IPS-18a (cell line): ENCODE measurements at regions not wholly inside any gene's neighbourhood (a gene's known extent, or its start where the extent isn't known, plus 50 kb on each side); places are given as distances from the start of the nearest gene placed in this dataset.
A peak's percentile ranks its signal among the peaks of the same experiment; 100 is the strongest.

Source experiments
- H3K27ac ChIP-seq: one replicate; pipeline ENCODE4 v1.5.1; 2013; ENCODE audit warnings: low read length
- H3K27me3 ChIP-seq: one replicate; pipeline ENCODE4 v1.6.1; 2013; ENCODE audit warnings: mild to moderate bottlenecking, low read length; ENCODE audit not compliant: control insufficient read depth, insufficient read depth
- H3K36me3 ChIP-seq: one replicate; pipeline ENCODE4 v1.6.1; 2013; ENCODE audit warnings: low read depth, low read length; ENCODE audit not compliant: control insufficient read depth
- H3K4me1 ChIP-seq: one replicate; pipeline ENCODE4 v1.6.1; 2013; ENCODE audit warnings: low read depth, low read length; ENCODE audit not compliant: control insufficient read depth
- H3K4me3 ChIP-seq: one replicate; pipeline ENCODE4 v1.5.1; 2013; ENCODE audit warnings: low read length
- H3K9ac ChIP-seq: one replicate; pipeline ENCODE4 v1.6.1; 2013; ENCODE audit warnings: mild to moderate bottlenecking, low read length, moderate library complexity
- H3K9me3 ChIP-seq: one replicate; pipeline ENCODE4 v1.6.1; 2013; ENCODE audit warnings: low read depth, low read length; ENCODE audit not compliant: control insufficient read depth

DNA sequence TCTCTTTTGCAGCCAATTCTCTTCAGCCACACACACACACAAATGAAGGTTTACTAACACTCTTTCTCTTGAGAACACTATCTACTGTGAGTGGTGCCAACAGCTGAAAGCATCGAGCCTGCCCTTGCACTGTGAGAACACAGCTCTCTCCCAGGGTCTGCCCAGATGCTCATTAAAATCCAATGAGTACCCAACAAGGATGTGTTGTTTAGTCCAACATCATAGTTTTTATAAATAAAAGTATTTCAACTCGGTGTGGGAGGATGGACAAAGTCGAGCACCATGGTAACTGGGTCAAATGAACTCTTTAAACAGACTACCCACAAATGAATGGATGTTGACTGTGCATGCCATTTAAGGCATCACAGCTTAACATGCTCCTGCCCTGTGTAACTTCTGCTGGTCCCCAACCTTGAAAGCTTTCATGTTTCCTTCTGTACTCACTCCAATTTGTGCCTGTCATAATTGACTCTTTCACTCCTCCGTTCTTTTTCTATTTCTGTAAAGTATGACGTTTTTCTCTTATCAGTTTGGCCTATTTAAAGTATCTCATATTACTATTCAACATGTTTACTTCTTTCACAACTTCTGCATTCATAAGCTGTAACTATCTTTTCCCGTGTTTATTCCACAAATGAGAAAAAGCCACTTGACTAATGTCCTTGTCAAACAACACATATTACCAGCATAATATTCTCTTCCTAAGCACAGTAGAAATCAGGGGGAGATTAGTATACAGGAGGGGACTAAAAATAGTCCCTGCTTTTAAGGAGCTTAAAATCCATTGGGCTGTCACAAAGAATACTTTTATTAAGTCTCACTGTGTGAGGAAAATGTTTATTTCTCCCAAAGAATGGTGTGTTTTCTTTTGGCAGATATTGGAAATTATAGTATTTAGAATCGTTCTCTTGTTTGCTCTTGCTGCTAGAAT, 215.4 kb downstream of the RFPL4B start:
- Histone ChIP-seq H3K4me1 (peaks cover 18% of the 10 kb centered on the region), H3K36me3 (no peaks in the 10 kb centered on the region), H3K27ac (peak overlapping the region; percentile 39)

DNA sequence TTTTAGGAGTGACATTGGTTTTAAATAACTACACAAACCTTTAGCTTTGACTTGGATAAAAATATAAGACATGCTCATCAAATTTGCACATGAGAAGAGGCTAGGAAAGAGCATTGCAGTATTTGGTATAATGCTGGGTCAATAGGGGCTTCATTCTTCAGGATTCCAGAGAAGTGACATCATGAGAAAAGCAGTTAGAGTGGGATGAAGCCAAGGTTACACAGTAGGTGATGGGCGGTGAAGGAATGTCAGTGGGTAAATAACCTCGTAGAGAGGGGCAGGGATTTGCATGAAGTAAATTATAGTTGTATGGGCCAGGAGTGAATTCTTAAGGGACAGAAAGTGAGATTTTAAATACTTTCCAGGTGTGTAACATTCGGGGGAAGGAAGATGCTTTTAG, 216.2 kb downstream of the RFPL4B start:
- H3K27me3 ChIP-seq, result no peaks in the 10 kb centered on the region
- H3K4me3 ChIP-seq, result no peak overlapping the region
- H3K27ac ChIP-seq, result peak overlapping the region; percentile 39
- H3K4me1 ChIP-seq, result peaks cover 18% of the 10 kb centered on the region
- H3K36me3 ChIP-seq, result no peaks in the 10 kb centered on the region
- no peak overlapping the region for H3K9ac ChIP-seq
- no peaks in the 10 kb centered on the region for H3K9me3 ChIP-seq

More for the DNA sequence above, 215.4 kb downstream of the RFPL4B start:
- Histone ChIP-seq H3K9ac (no peak overlapping the region), H3K9me3 (no peaks in the 10 kb centered on the region), H3K27me3 (no peaks in the 10 kb centered on the region), H3K4me3 (no peak overlapping the region)

DNA sequence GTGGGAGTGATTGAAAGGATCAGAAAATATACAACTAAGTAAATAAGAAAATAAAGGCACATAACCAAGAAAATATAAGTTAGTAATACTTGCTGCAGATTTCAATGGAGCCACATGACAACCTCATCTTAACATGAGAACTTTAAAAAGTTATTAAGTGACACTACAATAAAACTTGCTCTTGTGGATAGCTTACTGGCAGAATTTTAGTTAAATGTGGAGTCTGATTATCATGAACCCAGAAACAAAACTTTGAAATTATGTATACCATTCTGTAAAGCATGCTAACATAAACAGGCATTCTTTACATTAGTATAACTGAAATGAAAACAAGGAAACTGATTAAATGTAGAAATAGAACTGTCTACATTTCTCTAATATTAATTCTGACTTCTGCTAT, 220.9 kb downstream of the RFPL4B start:
- Histone ChIP-seq H3K27ac (no peak overlapping the region), H3K4me3 (no peak overlapping the region), H3K9ac (no peak overlapping the region), H3K9me3 (no peaks in the 10 kb centered on the region), H3K36me3 (no peaks in the 10 kb centered on the region), H3K27me3 (no peaks in the 10 kb centered on the region), H3K4me1 (peaks cover 9% of the 10 kb centered on the region)

DNA sequence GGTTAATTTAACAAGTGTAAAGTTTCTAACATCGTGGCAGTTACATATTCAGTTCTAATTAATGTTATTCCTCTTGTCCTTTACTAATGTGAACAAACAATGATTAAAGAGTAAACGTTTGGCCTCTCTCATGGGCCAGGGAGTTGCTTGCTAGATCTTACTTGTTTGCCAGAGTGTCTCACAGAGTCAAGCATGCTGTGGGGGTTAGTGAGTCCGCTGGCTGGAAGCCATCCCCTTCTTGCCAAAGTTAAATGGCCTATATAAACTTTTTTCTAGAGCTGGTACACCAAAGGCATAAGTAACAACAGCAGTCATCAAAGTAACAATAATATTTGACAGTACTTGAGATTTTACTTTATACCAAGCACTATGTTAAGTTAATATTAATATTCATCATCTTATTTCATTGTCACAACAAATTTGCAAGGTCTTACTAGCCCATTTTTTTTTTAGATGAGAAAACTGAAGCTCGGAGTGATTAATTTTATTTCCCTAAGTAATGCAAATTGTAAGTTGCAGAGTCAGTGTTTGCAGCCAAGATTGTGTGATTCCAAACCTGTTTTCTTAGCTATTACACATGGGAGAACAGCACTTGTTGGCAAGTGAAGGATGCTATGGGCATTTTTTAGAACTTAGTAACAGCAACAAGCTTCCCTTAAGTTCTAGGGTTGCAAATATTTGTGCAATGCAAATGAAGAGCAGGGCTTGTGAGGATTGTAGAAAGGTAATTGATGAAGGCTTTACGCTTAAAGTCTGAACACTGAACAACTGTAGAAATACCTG, 224.5 kb downstream of the RFPL4B start:
- Histone ChIP-seq H3K36me3 (no peaks in the 10 kb centered on the region), H3K27me3 (no peaks in the 10 kb centered on the region), H3K27ac (no peak overlapping the region), H3K9me3 (no peaks in the 10 kb centered on the region), H3K4me1 (no peaks in the 10 kb centered on the region), H3K4me3 (no peak overlapping the region), H3K9ac (no peak overlapping the region)

DNA sequence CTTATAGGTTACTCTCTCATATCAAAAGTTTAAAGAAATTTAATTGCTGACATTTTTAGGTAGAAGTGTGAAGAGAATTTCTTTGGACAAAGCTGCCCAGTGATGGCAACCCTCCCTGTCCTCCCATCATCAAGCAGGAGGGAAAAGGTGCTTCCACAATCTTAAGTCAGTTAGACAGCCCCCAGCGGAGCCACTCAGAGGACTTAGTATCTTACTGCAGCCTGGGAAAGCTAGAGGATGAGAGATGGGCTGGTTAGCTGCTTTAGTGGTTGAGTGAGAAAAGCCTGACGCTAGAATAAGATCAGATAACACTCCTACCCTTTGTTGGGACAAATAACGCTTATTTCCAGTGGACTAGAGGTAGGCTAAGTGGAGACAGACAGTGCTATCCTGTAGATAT, 227.1 kb downstream of the RFPL4B start:
- no peaks in the 10 kb centered on the region for H3K4me1 ChIP-seq
- no peak overlapping the region for H3K27ac ChIP-seq

DNA sequence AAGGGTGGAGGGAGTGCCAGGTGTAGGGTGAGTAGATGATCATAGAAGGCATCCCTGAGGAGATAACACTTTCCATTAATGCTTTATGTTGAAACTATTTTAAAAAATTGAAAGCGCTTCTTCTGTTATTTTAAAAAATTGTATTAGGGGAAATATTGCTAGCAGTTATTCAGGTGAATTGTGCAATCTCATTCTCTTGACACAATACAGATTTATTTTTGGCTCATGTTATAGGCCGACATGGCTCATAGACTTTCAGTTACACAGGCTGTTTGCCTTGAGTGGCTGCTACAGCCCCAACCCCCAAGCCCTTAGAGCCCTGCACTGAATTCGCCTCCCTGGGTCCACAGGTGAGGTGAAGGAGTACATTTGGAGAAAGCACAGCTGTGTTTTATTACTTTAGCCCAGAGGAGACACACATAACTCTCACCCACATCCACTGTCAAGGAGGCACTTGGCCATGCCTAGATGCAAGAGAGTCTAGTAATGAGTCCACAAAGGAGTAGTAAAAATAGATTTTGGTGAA, 228.2 kb downstream of the RFPL4B start:
- Histone ChIP-seq H3K4me1 (no peaks in the 10 kb centered on the region), H3K27ac (no peak overlapping the region), H3K36me3 (no peaks in the 10 kb centered on the region), H3K27me3 (no peaks in the 10 kb centered on the region), H3K4me3 (no peak overlapping the region), H3K9ac (no peak overlapping the region), H3K9me3 (no peaks in the 10 kb centered on the region)

More for the DNA sequence above, 227.1 kb downstream of the RFPL4B start:
- Histone ChIP-seq H3K9ac (no peak overlapping the region), H3K36me3 (no peaks in the 10 kb centered on the region), H3K27me3 (no peaks in the 10 kb centered on the region), H3K4me3 (no peak overlapping the region), H3K9me3 (no peaks in the 10 kb centered on the region)

DNA sequence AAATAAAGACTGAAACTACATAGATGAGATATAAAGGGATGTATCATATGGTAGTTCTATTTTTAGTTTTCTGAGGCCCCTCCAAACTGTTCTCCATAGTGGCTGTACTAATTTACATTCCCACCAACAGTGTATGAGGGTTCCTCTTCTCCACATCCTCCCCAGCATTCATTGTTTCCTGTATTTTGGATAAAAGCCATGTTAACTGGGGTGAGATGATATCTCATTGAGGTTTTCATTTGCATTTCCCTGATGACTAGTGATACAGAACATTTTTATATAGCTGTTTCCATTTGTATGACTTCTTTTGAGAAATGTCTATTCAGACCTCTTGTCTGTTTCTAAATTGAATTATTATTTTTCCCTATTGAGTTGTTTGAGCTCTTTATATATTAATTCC, 229.3 kb downstream of the RFPL4B start:
- H3K27ac ChIP-seq, result no peak overlapping the region
- no peak overlapping the region for H3K9ac ChIP-seq
- no peak overlapping the region for H3K4me3 ChIP-seq
- H3K9me3 ChIP-seq, result no peaks in the 10 kb centered on the region
- no peaks in the 10 kb centered on the region for H3K27me3 ChIP-seq
- H3K36me3 ChIP-seq, result no peaks in the 10 kb centered on the region
- H3K4me1 ChIP-seq, result no peaks in the 10 kb centered on the region

DNA sequence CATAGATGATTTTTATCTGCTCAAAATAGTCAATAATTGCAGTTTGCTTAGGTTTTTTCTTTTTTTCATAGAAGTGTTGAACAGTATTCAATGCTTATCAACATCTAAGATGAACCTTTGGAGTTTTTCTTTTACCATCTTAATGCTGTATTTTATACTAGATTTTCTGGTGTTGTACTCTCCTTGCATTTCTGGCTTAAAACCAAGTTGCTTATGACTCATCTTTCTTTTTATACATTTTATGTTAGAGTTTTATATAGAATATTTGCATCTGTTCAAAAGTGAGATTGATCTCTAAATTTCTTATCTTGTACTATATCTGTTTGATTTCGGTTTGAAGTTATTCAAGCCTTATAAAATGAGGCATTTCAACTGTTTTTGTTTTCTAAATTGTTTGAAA, 232.5 kb downstream of the RFPL4B start:
- Histone ChIP-seq H3K27ac (no peak overlapping the region), H3K4me1 (no peaks in the 10 kb centered on the region), H3K36me3 (no peaks in the 10 kb centered on the region)

DNA sequence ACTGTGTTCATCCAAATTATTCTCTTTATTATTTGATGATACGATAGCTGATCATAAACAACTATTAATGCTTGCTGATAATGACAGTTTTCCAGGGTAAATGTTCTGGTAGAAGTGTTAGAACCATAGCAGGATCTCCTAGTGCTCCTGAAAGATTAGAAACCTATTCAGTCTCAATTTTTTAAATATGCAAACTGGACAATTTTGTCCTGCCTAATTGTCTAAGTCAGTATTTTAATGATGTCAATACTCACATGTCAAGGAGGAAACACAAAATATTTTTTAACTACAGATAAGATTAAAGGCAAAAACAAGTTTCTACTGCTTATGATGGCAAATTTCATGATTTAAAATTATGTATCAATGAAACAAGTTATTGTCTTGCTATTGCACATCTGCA, 233.9 kb downstream of the RFPL4B start:
- H3K27ac ChIP-seq, result no peak overlapping the region
- H3K27me3 ChIP-seq, result no peaks in the 10 kb centered on the region
- no peak overlapping the region for H3K9ac ChIP-seq
- H3K4me3 ChIP-seq, result no peak overlapping the region
- no peaks in the 10 kb centered on the region for H3K36me3 ChIP-seq
- no peaks in the 10 kb centered on the region for H3K9me3 ChIP-seq
- H3K4me1 ChIP-seq, result no peaks in the 10 kb centered on the region

More for the DNA sequence above, 232.5 kb downstream of the RFPL4B start:
- Histone ChIP-seq H3K4me3 (no peak overlapping the region), H3K27me3 (no peaks in the 10 kb centered on the region), H3K9ac (no peak overlapping the region), H3K9me3 (no peaks in the 10 kb centered on the region)

DNA sequence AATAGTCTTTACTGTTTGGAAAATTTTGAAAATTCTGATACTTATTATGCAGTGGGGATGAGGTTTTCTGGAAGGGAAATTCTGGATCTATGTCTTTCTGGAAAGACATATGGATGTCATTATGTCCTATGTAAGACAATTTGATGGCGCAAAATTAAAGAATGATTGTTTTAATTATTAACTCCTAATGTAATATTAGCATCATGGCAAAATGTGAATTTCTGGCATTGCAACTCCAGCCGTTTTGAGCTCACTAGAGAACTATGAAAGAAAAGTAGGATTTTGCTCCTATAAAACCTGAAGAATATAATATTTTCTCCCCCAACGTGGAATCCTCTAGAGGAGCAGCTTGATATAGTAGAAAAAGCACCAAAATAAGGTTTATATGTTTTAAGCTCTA, 243.2 kb downstream of the RFPL4B start:
- H3K27ac ChIP-seq, result no peak overlapping the region

DNA sequence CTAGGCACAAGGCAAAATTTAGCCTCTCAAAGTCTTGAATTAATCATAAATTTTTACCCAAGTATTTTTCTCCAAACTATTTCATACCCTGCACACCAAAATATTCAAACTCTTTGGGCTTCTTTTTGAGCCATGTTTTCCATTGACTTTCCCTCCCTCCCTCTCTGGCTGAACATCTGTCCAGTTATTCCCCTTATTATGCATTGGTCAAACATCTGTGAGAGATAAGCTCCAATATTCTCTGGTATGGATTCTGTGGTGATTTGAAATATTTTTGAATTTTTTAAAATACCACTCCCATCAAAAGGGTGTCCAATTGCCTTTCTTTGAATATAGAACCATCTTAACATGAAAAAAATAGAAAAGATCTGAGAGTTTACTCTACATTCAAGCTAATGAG, 244.2 kb downstream of the RFPL4B start:
- H3K27ac ChIP-seq, result no peak overlapping the region
- H3K4me3 ChIP-seq, result no peak overlapping the region
- no peaks in the 10 kb centered on the region for H3K36me3 ChIP-seq
- H3K4me1 ChIP-seq, result no peaks in the 10 kb centered on the region
- no peaks in the 10 kb centered on the region for H3K27me3 ChIP-seq
- no peak overlapping the region for H3K9ac ChIP-seq
- H3K9me3 ChIP-seq, result peaks cover 6% of the 10 kb centered on the region

More for the DNA sequence above, 243.2 kb downstream of the RFPL4B start:
- Histone ChIP-seq H3K27me3 (no peaks in the 10 kb centered on the region), H3K4me1 (no peaks in the 10 kb centered on the region), H3K4me3 (no peak overlapping the region), H3K9me3 (peaks cover 6% of the 10 kb centered on the region), H3K36me3 (no peaks in the 10 kb centered on the region), H3K9ac (no peak overlapping the region)
